ENCODE measurements at regions not wholly inside any gene's neighbourhood (a gene's known extent, or its start where the extent isn't known, plus 50 kb on each side); places are given as distances from the start of the nearest gene placed in this dataset.
A peak's percentile ranks its signal among the peaks of the same experiment; 100 is the strongest.

DNA sequence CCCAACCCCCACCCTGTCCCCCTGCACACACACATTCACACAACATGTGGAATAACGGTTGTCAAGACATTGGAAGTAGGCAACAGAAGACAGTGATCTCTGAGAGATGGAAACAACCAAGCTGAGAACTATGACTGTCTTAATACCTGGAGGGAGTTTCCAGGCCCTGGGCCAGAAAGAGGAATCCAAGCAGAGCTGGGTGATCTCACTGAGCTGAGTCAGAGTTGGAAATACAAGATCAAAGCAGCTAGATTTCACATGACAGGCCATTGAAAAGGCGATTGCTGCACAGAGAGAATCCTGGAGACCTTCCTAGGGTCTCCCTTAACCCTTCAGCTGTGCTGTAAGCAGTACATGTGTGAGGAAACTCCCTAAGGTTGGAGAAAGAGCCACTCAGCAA is 165.8 kb upstream of the PRSS1 start:
- peaks cover 10% of the 10 kb centered on the region for H3K4me1 ChIP-seq (ENCODE audit: control insufficient read depth, insufficient read depth, low read length)
- DNase-seq (peak; percentile 92), ATAC-seq (ENCODE audit: low read depth) (peak; percentile 74)
- peak overlapping the region; percentile 56 for H3K4ac ChIP-seq (ENCODE audit: low read depth, low read length)
- peak overlapping the region; percentile 7; the same call in 1 of the 2 replicates for H3K14ac ChIP-seq (replicated peaks; ENCODE audit: low read depth, low read length)
- BruUV-seq (replicated peaks), result no TSS peak
- H3K4me3 ChIP-seq (ENCODE audit: insufficient read depth, low read depth, low read length), result no peak overlapping the region
- peak overlapping the region; percentile 91 for H2BK20ac ChIP-seq (ENCODE audit: low read depth, low read length)
- POLR2A ChIA-PET (ENCODE audit: unreplicated experiment), result no interaction called here
- intact Hi-C loops (cut with micrococcal nuclease) (no loop called here), in situ Hi-C loops (cut with MboI; ENCODE audit: low sequenced_read_pairs) (no loop called here), dilution Hi-C loops (cut with HindIII; ENCODE audit: low sequenced_read_pairs, unreplicated experiment) (no loop called here)
- H2AFZ ChIP-seq (replicated peaks; ENCODE audit: low read length, poor library complexity), result peak overlapping the region; percentile 66
- no peaks in the 10 kb centered on the region for H3K79me1 ChIP-seq (ENCODE audit: low read depth in 1 of 2, low read length in 2 of 2)
- H3K18ac ChIP-seq (ENCODE audit: low read depth, low read length), result no peak overlapping the region; the same call in 1 of the 2 replicates
- TF ChIP-seq MAFK (IDR thresholded peaks at IDR 0.05; ENCODE audit: low read depth, low read length), result peak; percentile 15; the same call in 1 of the 2 replicates
- TF ChIP-seq SMC3 (IDR thresholded peaks at IDR 0.05; ENCODE audit: low read depth, low read length), result no peak
- TF ChIP-seq, protein P1, sequence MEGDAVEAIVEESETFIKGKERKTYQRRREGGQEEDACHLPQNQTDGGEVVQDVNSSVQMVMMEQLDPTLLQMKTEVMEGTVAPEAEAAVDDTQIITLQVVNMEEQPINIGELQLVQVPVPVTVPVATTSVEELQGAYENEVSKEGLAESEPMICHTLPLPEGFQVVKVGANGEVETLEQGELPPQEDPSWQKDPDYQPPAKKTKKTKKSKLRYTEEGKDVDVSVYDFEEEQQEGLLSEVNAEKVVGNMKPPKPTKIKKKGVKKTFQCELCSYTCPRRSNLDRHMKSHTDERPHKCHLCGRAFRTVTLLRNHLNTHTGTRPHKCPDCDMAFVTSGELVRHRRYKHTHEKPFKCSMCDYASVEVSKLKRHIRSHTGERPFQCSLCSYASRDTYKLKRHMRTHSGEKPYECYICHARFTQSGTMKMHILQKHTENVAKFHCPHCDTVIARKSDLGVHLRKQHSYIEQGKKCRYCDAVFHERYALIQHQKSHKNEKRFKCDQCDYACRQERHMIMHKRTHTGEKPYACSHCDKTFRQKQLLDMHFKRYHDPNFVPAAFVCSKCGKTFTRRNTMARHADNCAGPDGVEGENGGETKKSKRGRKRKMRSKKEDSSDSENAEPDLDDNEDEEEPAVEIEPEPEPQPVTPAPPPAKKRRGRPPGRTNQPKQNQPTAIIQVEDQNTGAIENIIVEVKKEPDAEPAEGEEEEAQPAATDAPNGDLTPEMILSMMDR (conservative IDR thresholded peaks at IDR 0.05; ENCODE audit: low read depth, low read length), result no peak
- TF ChIP-seq POLR2A (IDR thresholded peaks at IDR 0.05; ENCODE audit: low read depth, low read length), result no peak
- TF ChIP-seq, protein P2, sequence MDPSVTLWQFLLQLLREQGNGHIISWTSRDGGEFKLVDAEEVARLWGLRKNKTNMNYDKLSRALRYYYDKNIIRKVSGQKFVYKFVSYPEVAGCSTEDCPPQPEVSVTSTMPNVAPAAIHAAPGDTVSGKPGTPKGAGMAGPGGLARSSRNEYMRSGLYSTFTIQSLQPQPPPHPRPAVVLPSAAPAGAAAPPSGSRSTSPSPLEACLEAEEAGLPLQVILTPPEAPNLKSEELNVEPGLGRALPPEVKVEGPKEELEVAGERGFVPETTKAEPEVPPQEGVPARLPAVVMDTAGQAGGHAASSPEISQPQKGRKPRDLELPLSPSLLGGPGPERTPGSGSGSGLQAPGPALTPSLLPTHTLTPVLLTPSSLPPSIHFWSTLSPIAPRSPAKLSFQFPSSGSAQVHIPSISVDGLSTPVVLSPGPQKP (IDR thresholded peaks at IDR 0.05; ENCODE audit: borderline replicate concordance, low read depth, low read length), result no peak
- peak; percentile 36; the same call in 1 of the 2 replicates for TF ChIP-seq NFE2L2 (IDR thresholded peaks at IDR 0.05; ENCODE audit: low read depth, low read length)
- TF ChIP-seq MXI1 (IDR thresholded peaks at IDR 0.05; ENCODE audit: borderline replicate concordance, low read depth, low read length), result no peak
- no peak for TF ChIP-seq BHLHE40 (IDR thresholded peaks at IDR 0.05; ENCODE audit: low read depth, low read length)
- TF ChIP-seq MAZ (IDR thresholded peaks at IDR 0.05; ENCODE audit: borderline replicate concordance, low read depth, low read length), result no peak
- no peak for TF ChIP-seq CHD1 (IDR thresholded peaks at IDR 0.05; ENCODE audit: low read depth, low read length)
- TF ChIP-seq, protein P3, sequence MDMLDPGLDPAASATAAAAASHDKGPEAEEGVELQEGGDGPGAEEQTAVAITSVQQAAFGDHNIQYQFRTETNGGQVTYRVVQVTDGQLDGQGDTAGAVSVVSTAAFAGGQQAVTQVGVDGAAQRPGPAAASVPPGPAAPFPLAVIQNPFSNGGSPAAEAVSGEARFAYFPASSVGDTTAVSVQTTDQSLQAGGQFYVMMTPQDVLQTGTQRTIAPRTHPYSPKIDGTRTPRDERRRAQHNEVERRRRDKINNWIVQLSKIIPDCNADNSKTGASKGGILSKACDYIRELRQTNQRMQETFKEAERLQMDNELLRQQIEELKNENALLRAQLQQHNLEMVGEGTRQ (IDR thresholded peaks at IDR 0.05; ENCODE audit: low read depth, low read length), result no peak
- TF ChIP-seq RAD21 (IDR thresholded peaks at IDR 0.05; ENCODE audit: low read length), result no peak
- TF ChIP-seq FOS (IDR thresholded peaks at IDR 0.05; ENCODE audit: low read depth, low read length), result 0 out of 2 replicates have a peak, but pooled peaks have one; percentile 50
- TF ChIP-seq RFX5 (IDR thresholded peaks at IDR 0.05; ENCODE audit: low read depth, low read length), result no peak
- peak; percentile 34; the same call in 1 of the 2 replicates for TF ChIP-seq CEBPB (IDR thresholded peaks at IDR 0.05; ENCODE audit: low read depth, low read length)
- TF ChIP-seq RCOR1 (IDR thresholded peaks at IDR 0.05; ENCODE audit: insufficient replicate concordance, low read length), result no peak
- H2BK5ac ChIP-seq (ENCODE audit: low read depth, low read length, poor library complexity, severe bottlenecking), result peak overlapping the region; percentile 68
- no peak overlapping the region for H3K4me2 ChIP-seq (ENCODE audit: low read depth, low read length)
- CTCF ChIA-PET, result interaction anchor here (1.3 to 1.4 kb wide), 2 partner anchors 20 to 48 kb away, joined by 4 to 6 read pairs; no protein-coding TSS in a partner anchor
- no peaks in the 10 kb centered on the region for H3K36me3 ChIP-seq (ENCODE audit: control insufficient read depth, insufficient read depth, low read length)
- no peak overlapping the region; the same call in 1 of the 2 replicates for H3K9ac ChIP-seq (ENCODE audit: low read depth, low read length)
- peak overlapping the region; percentile 91 for H2BK120ac ChIP-seq (ENCODE audit: low read depth, low read length)
- H4K20me1 ChIP-seq (ENCODE audit: insufficient read depth, low read length), result no peaks in the 10 kb centered on the region
- no peak overlapping the region for H3K27ac ChIP-seq (ENCODE audit: insufficient read depth, low read length)
- no peaks in the 10 kb centered on the region for H3K27me3 ChIP-seq (ENCODE audit: control insufficient read depth, insufficient read depth, low read length)
- no CpG with 5 or more reads among the region's 2 CpGs for WGBS, 2 experiments (ENCODE audit: extremely low coverage in 2 of 2, insufficient read length in 1 of 2)
- no peaks in the 10 kb centered on the region for H3K9me3 ChIP-seq (ENCODE audit: control insufficient read depth, insufficient read depth, low read length)
- H2AK5ac ChIP-seq (ENCODE audit: low read depth, low read length), result peak overlapping the region; percentile 47; the same call in 1 of the 2 replicates
- 0 out of 2 replicates have a peak overlapping the region, but pooled peaks have one; percentile 54 for H4K91ac ChIP-seq (ENCODE audit: insufficient read depth, low read depth, low read length)
- H2AK9ac ChIP-seq (replicated peaks; ENCODE audit: low read depth, low read length, poor library complexity), result peak overlapping the region; percentile 57
- no peak overlapping the region for H3K56ac ChIP-seq (ENCODE audit: extremely low read depth, insufficient read depth, low read length)
- peaks cover 8% of the 10 kb centered on the region for H3K9me1 ChIP-seq (ENCODE audit: insufficient read depth, low read length)
- 0 out of 3 replicates have a peak overlapping the region, but pooled peaks have one; percentile 12 for H2BK15ac ChIP-seq (ENCODE audit: low read depth, low read length)
- H4K5ac ChIP-seq (ENCODE audit: low read depth, low read length), result no peak overlapping the region
- H3K23ac ChIP-seq (ENCODE audit: low read depth, low read length), result no peak overlapping the region
- peak overlapping the region in 1 of 2 experiments; percentile 71; a peak in 2 of 4 replicates for H4K8ac ChIP-seq (ENCODE audit: low read depth in 2 of 2, low read length in 2 of 2)
